ENCODE measurements at regions not wholly inside any gene's neighbourhood (a gene's known extent, or its start where the extent isn't known, plus 50 kb on each side); places are given as distances from the start of the nearest gene placed in this dataset.

DNA sequence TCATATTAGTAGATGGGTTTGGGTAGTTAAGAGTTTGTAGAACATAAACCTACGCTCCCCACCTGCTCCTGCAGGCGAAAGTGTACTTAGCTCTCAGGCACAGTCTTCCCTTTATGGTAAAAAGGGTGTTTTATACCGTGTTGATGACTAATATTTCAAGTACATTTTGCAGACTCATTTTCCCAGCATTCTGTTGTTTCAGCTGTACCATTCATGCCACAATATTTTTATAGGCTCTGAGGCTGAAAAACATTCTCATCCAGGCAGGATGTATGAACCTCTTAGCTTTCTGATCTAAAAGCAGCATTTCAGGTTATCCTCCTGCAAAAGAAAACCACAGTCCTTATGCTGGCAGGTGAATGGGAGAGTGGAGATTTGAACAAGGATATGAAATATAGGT lies 231.4 kb downstream of the NR2F1-AS1 start:
- TF ChIP-seq POLR2A (IDR thresholded peaks at IDR 0.05; ENCODE audit: low read depth, low read length), result peak; percentile 51
- TF ChIP-seq, protein P1, sequence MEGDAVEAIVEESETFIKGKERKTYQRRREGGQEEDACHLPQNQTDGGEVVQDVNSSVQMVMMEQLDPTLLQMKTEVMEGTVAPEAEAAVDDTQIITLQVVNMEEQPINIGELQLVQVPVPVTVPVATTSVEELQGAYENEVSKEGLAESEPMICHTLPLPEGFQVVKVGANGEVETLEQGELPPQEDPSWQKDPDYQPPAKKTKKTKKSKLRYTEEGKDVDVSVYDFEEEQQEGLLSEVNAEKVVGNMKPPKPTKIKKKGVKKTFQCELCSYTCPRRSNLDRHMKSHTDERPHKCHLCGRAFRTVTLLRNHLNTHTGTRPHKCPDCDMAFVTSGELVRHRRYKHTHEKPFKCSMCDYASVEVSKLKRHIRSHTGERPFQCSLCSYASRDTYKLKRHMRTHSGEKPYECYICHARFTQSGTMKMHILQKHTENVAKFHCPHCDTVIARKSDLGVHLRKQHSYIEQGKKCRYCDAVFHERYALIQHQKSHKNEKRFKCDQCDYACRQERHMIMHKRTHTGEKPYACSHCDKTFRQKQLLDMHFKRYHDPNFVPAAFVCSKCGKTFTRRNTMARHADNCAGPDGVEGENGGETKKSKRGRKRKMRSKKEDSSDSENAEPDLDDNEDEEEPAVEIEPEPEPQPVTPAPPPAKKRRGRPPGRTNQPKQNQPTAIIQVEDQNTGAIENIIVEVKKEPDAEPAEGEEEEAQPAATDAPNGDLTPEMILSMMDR (IDR thresholded peaks at IDR 0.05; ENCODE audit: extremely low read depth in 1 of 2, insufficient read depth in 1 of 2, low read depth in 1 of 2, low read length in 2 of 2), result no peak
- no peak for TF ChIP-seq EZH2 (IDR thresholded peaks at IDR 0.05; ENCODE audit: borderline replicate concordance, low read depth, low read length, severe bottlenecking)
- TF ChIP-seq, protein P2, sequence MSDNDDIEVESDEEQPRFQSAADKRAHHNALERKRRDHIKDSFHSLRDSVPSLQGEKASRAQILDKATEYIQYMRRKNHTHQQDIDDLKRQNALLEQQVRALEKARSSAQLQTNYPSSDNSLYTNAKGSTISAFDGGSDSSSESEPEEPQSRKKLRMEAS (IDR thresholded peaks at IDR 0.05; ENCODE audit: insufficient read depth, insufficient read length), result no peak
- peak; percentile 58 for TF ChIP-seq FOS (IDR thresholded peaks at IDR 0.05; ENCODE audit: borderline replicate concordance, insufficient read depth, low read length)
- no peak for TF ChIP-seq POLR2AphosphoS5 (IDR thresholded peaks at IDR 0.05; ENCODE audit: insufficient read depth, low read depth, low read length)
- peak; percentile 71 for TF ChIP-seq JUN (IDR thresholded peaks at IDR 0.05; ENCODE audit: borderline replicate concordance, insufficient read depth, insufficient read length, low read depth)
- TF ChIP-seq GATA2 (IDR thresholded peaks at IDR 0.05; ENCODE audit: insufficient read depth, insufficient read length, low read depth, low read length), result no peak
- no peak for TF ChIP-seq MYC (IDR thresholded peaks at IDR 0.05; ENCODE audit: low read depth, low read length)

All from endothelial cell of umbilical vein (primary cell).